Stomach (tissue), 8 donors: ENCODE measurements at regions not wholly inside any gene's neighbourhood (a gene's known extent, or its start where the extent isn't known, plus 50 kb on each side); places are given as distances from the start of the nearest gene placed in this dataset.

ENCODE experiments used
- DNase-seq, 2 donors: peaks; one replicate each; pipeline versions ENCODE4 v3.0.0 to v3.0.0-alpha.2; 2013 to 2019
- H3K27ac ChIP-seq, 5 donors: fragments of 200-600 bp in 4 of 5; sonication (generic) in 4 of 5; one replicate each; pipeline ENCODE4 v1.5.1; 2013 to 2019; ENCODE audit warnings: mild to moderate bottlenecking in 1 of 5, moderate library complexity in 1 of 5
- H3K27me3 ChIP-seq, 3 donors: fragments of 200-600 bp; sonication (generic); one replicate each; pipeline ENCODE4 v1.5.1; 2017 to 2019; ENCODE audit warnings: mixed run types in 1 of 3
- H3K36me3 ChIP-seq, 4 donors: fragments of 200-600 bp; sonication (generic); 1 replicate in 3 of 4; 2 replicates in 1 of 4; pipeline ENCODE4 v1.5.1; 2016 to 2019
- H3K4me1 ChIP-seq, 4 donors: fragments of 200-600 bp; sonication (generic); one replicate each; pipeline ENCODE4 v1.5.1; 2016 to 2019
- H3K4me3 ChIP-seq, 4 donors: fragments of 200-600 bp; sonication (generic) in 3 of 4; one replicate each; pipeline ENCODE4 v1.5.1; 2016 to 2019; ENCODE audit warnings: mild to moderate bottlenecking in 1 of 4
- H3K9me3 ChIP-seq, 4 donors: fragments of 200-600 bp; sonication (generic); one replicate each; pipeline ENCODE4 v1.5.1; 2016 to 2019
- CTCF ChIP-seq, 7 experiments: fragments of 450-650 bp in 4 of 7; fragments of 200-600 bp in 3 of 7; sonication (generic) in 3 of 7; IDR thresholded peaks; one replicate each; pipeline ENCODE4 v1.5.1; 2016 to 2019; ENCODE audit warnings: antibody characterized with exemption in 7 of 7, control low read depth in 2 of 7, mild to moderate bottlenecking in 1 of 7
- EP300 ChIP-seq: sonication (generic); formaldehyde crosslinking; IDR thresholded peaks from one replicate; pipeline ENCODE4 v1.6.1; 2017; ENCODE audit warnings: antibody characterized with exemption
- POLR2A ChIP-seq, 4 donors: fragments of 450-650 bp; IDR thresholded peaks; one replicate each; pipeline ENCODE4 v1.6.1; 2016; ENCODE audit warnings: antibody characterized with exemption in 4 of 4, control low read depth in 2 of 4, mild to moderate bottlenecking in 1 of 4, moderate library complexity in 1 of 4
- POLR2AphosphoS5 ChIP-seq, 3 donors: sonication (generic); formaldehyde crosslinking; IDR thresholded peaks; one replicate each; pipeline ENCODE4 v1.6.1; 2016; ENCODE audit warnings: antibody characterized with exemption in 3 of 3
- WGBS, 5 donors: extraction: QIAGEN DNeasy Blood & Tissue Kit in 3 of 5; methylation state at CpG; one replicate each; pipeline versions ENCODE4 v1.1.5 to v1.1.7; 2013 to 2018; 5-methylcytosine and 5-hydroxymethylcytosine counted together
- intact Hi-C: fragments of 100-400 bp; cut with DNase I; formaldehyde crosslinking; loops from one replicate; pipeline ENCODE4 v1.15.1; 2023; ENCODE audit warnings: low total_unique reads
- donor health status: healthy with polysubstance abuse.
- donor health status: Bipolar disorder and iron deficiency.
- donor health status: healthy.

GRCh38 chr12:28645891-28646290 is 455.6 kb downstream of the CCDC91 start:
- H3K4me3 ChIP-seq, result no peak overlapping the region
- WGBS, 5 donors, result 92 to 99% (median 95%) methylated on average over 7 to 13 of the region's 13 CpGs
- H3K27me3 ChIP-seq, result no peaks in the 10 kb centered on the region
- H3K9me3 ChIP-seq, result no peaks in the 10 kb centered on the region
- no peak for DNase-seq
- intact Hi-C loops, result no loop called here
- H3K36me3 ChIP-seq, result no peaks in the 10 kb centered on the region
- no peaks in the 10 kb centered on the region for H3K4me1 ChIP-seq
- TF ChIP-seq POLR2AphosphoS5 (IDR thresholded peaks at IDR 0.05) (no peak), CTCF (IDR thresholded peaks at IDR 0.05) (no peak), POLR2A (IDR thresholded peaks at IDR 0.05) (no peak), EP300 (no peak)
- no peak overlapping the region for H3K27ac ChIP-seq

GRCh38 chr12:28650906-28651305 is 460.6 kb downstream of the CCDC91 start:
- Histone ChIP-seq H3K9me3 (no peaks in the 10 kb centered on the region), H3K27me3 (no peaks in the 10 kb centered on the region), H3K36me3 (no peaks in the 10 kb centered on the region), H3K4me3 (no peak overlapping the region), H3K27ac (no peak overlapping the region), H3K4me1 (no peaks in the 10 kb centered on the region)
- WGBS, 5 donors, result 89 to 100% (median 98%) methylated on average over 1 of the region's 1 CpG
- no peak for DNase-seq
- no peak for TF ChIP-seq CTCF (IDR thresholded peaks at IDR 0.05)
- TF ChIP-seq EP300, result no peak
- no peak for TF ChIP-seq POLR2A (IDR thresholded peaks at IDR 0.05)
- TF ChIP-seq POLR2AphosphoS5 (IDR thresholded peaks at IDR 0.05), result no peak
- intact Hi-C loops, result no loop called here

- Histone ChIP-seq H3K4me3 (no peak overlapping the region), H3K27ac (no peak overlapping the region), H3K4me1 (no peaks in the 10 kb centered on the region), H3K9me3 (no peaks in the 10 kb centered on the region), H3K27me3 (no peaks in the 10 kb centered on the region), H3K36me3 (no peaks in the 10 kb centered on the region)
- intact Hi-C loops, result no loop called here
- 69 to 87% (median 79%) methylated on average over 1 of the region's 1 CpG for WGBS, 5 donors
- no peak for DNase-seq
- TF ChIP-seq EP300 (no peak), CTCF (IDR thresholded peaks at IDR 0.05) (no peak), POLR2AphosphoS5 (IDR thresholded peaks at IDR 0.05) (no peak), POLR2A (IDR thresholded peaks at IDR 0.05) (no peak)
These were observed 462.0 kb downstream of the CCDC91 start for GRCh38 chr12:28652239-28652638.

- 86 to 96% (median 92%) methylated on average over 3 of the region's 3 CpGs for WGBS, 5 donors
These were observed 467.1 kb upstream of the FAR2 start for GRCh38 chr12:28681980-28682379.

More at GRCh38 chr12:28681980-28682379, 467.1 kb upstream of the FAR2 start:
- Histone ChIP-seq H3K4me3 (no peak overlapping the region), H3K27ac (no peak overlapping the region), H3K36me3 (no peaks in the 10 kb centered on the region), H3K9me3 (no peaks in the 10 kb centered on the region), H3K27me3 (no peaks in the 10 kb centered on the region), H3K4me1 (no peaks in the 10 kb centered on the region)
- TF ChIP-seq POLR2A (IDR thresholded peaks at IDR 0.05) (no peak), CTCF (IDR thresholded peaks at IDR 0.05) (no peak), EP300 (no peak), POLR2AphosphoS5 (IDR thresholded peaks at IDR 0.05) (no peak)
- no peak for DNase-seq
- intact Hi-C loops, result no loop called here
